C4-2B (cell line): ENCODE measurements at regions not wholly inside any gene's neighbourhood (a gene's known extent, or its start where the extent isn't known, plus 50 kb on each side); places are given as distances from the start of the nearest gene placed in this dataset.

Experiments
- H3K27ac ChIP-seq: fragments of 450-650 bp; 2 replicates; pipeline ENCODE4 v1.5.1; 2017
- CTCF ChIP-seq: fragments of 450-650 bp; conservative IDR thresholded peaks from 2 replicates; pipeline ENCODE4 v1.5.1; 2017; ENCODE audit warnings: mild to moderate bottlenecking
- ZFX ChIP-seq: fragments of 450-650 bp; IDR thresholded peaks from 2 replicates; pipeline ENCODE4 v1.6.1; 2017

- TF ChIP-seq ZFX, result no peak
- no peak for TF ChIP-seq CTCF
- no peak overlapping the region for H3K27ac ChIP-seq
Observed at GRCh38 chr1:60173006-60173405, 99.4 kb upstream of the C1orf87 start.

DNA sequence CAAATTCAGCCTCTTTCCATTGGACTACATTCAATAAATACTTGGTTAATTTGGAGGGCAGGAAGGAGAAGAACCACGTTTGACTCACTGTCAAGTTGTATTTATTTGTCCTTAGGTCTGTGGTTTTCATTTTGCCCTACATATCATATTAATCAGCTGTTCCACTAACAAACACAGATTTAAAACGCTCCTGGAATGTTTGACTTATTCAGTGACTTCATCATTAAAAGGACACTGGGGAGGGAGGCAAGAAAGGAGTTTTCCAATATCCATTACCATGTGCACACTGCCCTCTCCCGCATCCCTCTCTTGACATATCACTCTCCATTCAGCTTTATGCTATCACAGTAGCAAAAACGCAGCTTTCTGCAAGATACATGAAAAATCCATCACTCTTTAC, 98.2 kb upstream of the C1orf87 start:
- no peak overlapping the region for H3K27ac ChIP-seq
- TF ChIP-seq ZFX (no peak), CTCF (no peak)

DNA sequence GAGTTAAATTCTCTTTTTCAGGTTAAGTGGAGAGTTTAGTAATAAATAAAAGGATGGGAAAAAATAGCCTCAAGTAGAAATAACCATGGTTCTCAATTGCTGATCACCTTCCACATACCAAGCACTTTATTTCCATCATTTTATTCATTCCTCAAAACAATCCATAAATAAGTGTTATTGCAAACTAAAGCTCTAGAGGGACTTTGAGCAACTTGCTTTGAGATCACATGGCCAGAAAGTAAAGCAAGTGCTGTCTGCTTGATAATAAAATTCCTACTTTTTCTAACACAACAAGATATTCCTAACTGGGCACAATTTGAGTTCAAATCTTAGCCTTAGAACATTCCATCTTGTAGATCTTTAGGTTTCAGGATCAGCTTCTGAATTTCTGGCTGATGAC, 97.1 kb upstream of the C1orf87 start:
- TF ChIP-seq CTCF (no peak; the same call in 1 of the 2 replicates), ZFX (no peak)

DNA sequence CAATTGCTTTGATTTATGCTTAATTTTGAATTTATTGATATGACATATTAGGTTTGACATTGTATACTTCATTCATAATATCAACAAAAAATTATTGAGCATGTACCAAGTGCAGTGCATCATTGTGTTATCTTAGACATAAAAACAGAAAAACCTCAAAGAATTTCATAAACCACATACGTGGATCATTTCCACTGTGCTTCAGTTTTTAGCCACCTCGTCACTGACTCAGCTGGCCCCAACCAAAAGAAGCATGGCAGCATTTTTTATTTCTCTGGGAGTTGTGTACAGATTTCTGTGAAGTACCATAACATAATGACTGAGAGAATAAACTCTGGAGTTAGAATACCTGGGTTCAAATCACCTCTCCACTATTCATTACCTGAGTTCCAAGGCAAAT, 95.6 kb upstream of the C1orf87 start:
- TF ChIP-seq ZFX (no peak), CTCF (no peak)
- H3K27ac ChIP-seq, result no peak overlapping the region

More for the DNA sequence above, 97.1 kb upstream of the C1orf87 start:
- H3K27ac ChIP-seq, result no peak overlapping the region

- TF ChIP-seq CTCF, result no peak
- no peak for TF ChIP-seq ZFX
- H3K27ac ChIP-seq, result no peak overlapping the region
Observed at GRCh38 chr1:60162936-60163335, 89.4 kb upstream of the C1orf87 start.

GRCh38 chr1:60160141-60160540, 86.6 kb upstream of the C1orf87 start:
- H3K27ac ChIP-seq, result no peak overlapping the region
- TF ChIP-seq CTCF (no peak), ZFX (no peak)

GRCh38 chr1:60156371-60156770, 82.8 kb upstream of the C1orf87 start:
- TF ChIP-seq ZFX (no peak), CTCF (no peak)
- no peak overlapping the region for H3K27ac ChIP-seq
